HFF-Myc (cell line): ENCODE measurements at regions not wholly inside any gene's neighbourhood (a gene's known extent, or its start where the extent isn't known, plus 50 kb on each side); places are given as distances from the start of the nearest gene placed in this dataset.

Experiments used
- DNase-seq: peaks from one replicate; pipeline ENCODE4 v3.0.0-alpha.2; 2011; ENCODE audit warnings: low read depth; ENCODE audit errors: extremely low read depth
- H3K4me3 ChIP-seq: replicated peaks from 2 replicates; pipeline ENCODE4 v1.5.1; 2011; ENCODE audit warnings: low read depth, mild to moderate bottlenecking, control low read depth, low read length
- TF ChIP-seq, protein P1 (sequence below): IDR thresholded peaks from 2 replicates; pipeline ENCODE4 v1.5.1; 2012; ENCODE audit warnings: mild to moderate bottlenecking, low read depth, low read length, control low read depth; ENCODE audit errors: missing control alignments

DNA sequence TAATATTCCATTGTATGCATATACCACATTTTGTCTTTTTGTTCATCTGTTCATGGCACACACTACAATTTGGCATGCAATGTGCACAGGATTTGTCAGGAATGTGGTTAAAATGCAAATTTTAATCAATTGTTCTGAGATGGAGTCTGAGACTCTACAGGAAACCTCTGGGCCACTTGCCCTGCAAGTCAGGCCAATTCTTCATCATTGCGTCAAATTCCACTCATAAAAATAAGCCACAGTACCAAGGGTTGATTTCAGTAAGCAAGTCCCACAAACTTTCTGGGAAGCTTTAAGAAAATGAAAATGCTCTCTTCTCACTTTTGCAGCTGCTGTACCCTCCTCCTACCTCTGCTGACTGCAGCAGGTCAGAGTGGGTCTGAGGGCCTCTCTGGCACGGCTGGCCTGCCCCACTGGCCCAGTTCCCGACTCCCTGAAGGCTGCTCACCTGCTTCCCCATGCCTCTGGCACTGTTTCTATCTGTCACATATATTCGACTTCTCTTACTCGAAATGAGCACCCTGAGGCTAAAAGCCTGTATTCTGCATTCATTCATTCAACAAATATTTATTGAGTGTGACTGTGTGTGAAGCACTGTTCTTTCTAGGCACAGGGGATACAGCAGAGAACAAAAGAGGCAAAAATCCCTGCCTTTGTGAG is 83.8 kb upstream of the WASF3 start:
- DNase-seq, result no peak
- no peak overlapping the region for H3K4me3 ChIP-seq
- TF ChIP-seq, protein P1, sequence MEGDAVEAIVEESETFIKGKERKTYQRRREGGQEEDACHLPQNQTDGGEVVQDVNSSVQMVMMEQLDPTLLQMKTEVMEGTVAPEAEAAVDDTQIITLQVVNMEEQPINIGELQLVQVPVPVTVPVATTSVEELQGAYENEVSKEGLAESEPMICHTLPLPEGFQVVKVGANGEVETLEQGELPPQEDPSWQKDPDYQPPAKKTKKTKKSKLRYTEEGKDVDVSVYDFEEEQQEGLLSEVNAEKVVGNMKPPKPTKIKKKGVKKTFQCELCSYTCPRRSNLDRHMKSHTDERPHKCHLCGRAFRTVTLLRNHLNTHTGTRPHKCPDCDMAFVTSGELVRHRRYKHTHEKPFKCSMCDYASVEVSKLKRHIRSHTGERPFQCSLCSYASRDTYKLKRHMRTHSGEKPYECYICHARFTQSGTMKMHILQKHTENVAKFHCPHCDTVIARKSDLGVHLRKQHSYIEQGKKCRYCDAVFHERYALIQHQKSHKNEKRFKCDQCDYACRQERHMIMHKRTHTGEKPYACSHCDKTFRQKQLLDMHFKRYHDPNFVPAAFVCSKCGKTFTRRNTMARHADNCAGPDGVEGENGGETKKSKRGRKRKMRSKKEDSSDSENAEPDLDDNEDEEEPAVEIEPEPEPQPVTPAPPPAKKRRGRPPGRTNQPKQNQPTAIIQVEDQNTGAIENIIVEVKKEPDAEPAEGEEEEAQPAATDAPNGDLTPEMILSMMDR, result no peak

DNA sequence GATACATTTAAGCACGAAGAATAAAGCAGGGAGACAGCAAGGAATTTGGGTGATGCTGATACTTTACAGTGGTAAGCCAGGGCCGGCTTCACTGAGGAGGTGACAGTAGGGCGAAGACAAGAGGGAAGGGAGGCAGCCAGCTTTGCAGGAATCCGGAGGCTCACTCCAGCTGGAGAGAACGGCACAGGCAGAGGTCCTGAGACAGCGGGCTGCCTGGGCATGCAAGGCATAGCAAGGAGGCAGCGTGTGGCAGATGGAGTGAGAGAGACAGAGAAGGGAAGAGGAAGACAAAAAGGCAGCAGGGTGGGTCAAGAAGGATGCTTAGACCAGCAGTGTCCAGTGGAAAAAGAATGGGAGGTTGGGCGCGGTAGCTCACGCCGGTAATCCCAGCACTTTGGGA is 83.2 kb upstream of the WASF3 start:
- H3K4me3 ChIP-seq, result no peak overlapping the region
- DNase-seq, result no peak
- TF ChIP-seq, protein P1, result no peak

DNA sequence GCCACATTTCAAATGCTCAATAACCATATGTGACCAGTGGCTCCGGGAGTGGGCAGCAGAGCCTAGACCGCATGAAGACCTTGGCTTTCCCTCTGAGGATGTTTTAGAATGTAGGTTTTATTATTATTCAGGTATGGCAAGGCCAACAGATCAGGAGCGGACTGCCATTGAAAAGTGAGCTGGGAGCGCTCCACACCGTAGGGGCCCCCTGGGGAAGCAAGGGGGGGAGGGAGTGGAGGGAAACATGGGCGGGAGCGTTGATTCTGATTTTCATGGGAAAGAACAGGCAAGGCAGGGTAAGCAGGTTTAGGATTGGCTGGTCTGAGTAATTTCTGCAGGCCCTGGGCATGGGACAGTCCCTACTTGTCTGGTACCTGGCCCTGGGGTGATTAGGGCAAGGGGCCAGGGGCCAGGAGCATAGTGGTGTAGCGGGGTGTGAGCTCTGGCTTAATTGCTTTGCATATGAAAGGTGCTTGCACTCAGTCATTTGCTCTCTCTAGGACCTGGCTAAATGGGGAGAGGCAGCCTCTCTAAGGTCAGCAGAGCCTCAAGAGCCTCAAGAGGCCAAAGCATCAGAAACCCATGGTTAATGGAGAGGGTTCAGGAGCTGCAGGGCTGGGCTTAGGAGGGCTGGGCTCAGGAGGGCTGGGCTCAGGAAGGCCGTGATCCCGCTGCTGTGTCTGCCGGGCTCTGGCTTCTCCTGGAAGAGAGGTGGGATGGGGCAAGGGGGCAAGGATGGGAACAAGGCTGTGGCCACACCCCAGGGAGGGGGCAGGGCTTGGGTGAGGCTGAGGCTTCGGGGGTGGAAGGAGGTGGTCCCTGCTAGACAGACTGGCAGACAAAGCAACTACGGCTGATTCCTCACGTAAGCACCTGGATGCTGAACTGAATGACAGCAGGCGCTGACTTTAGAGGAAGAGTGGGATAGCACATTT is 82.0 kb upstream of the WASF3 start:
- no peak for DNase-seq
- H3K4me3 ChIP-seq, result no peak overlapping the region
- TF ChIP-seq, protein P1, result no peak

DNA sequence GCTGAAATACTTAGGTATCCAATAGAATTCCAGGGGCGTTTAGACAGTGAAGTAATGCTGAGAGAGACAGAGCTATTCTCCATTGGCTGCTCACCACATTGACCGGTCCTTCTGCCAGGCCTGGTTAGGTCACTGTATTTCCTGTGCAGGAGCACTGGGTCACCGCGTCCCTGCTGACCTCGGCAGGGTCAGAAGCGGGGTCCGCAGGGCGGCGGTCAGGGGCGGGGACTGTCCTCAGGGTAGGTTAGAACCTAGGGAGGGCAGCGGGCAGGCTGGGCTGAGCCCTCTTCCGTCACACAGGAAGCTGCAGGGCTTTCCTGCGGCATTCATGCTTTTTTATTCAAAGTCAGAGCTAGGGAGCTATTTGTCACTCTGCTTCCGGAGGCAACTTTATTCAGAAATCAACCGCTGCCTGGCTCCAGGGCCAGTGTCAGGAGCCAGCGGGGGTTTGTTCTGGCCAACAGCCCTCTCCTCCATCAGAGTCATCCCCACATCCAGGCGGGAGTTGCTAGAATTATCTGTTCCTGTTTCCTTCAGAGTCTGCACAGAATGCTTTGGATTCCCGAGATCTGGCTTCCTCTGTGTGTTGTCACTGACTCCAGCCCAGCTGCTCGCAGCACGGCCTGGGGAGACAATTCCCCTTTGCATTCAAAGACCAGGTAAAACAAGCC is 81.2 kb upstream of the WASF3 start:
- TF ChIP-seq, protein P1, result no peak
- no peak overlapping the region for H3K4me3 ChIP-seq
- DNase-seq, result no peak

DNA sequence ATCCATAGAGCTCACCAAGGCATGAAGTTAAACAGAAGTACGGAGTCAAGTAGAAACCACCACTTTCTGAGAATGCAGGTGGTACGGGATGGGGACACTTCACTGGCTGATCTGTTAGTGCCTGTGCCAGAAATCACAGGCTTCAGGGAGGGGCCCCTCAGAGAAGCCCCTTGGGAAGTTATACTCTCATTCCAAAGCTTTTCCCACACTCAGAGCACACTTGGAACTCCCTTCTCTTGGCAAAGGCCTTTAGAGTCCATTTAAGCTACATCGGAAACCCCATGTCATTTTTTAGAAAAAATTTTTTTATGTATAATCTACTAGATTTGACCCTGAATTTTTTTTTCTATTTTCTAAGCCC is 80.7 kb upstream of the WASF3 start:
- DNase-seq, result no peak
- TF ChIP-seq, protein P1, result no peak
- no peak overlapping the region for H3K4me3 ChIP-seq

DNA sequence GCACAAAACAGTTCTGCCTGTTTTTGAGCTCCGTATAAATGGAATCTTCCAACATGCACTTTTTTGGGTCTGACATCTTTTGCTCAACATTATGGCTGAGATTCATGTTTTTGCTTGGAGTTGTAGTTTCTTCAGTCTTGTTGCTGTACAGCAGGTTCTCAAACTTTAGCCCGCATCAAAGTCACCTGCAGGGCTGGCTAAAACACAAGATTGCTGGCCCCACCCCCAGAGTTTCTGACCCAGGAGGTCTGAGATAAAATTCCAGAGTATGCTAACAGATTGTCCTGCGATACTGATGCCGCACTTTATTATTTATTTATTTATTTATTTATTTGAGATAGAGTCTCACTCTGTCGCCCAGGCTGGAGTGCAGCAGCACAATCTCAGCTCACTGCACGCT is 79.8 kb upstream of the WASF3 start:
- H3K4me3 ChIP-seq, result no peak overlapping the region
- DNase-seq, result no peak

More for the DNA sequence above, 79.8 kb upstream of the WASF3 start:
- TF ChIP-seq, protein P1, result no peak
